Kidney epithelial cell (primary cell): ENCODE measurements at regions not wholly inside any gene's neighbourhood (a gene's known extent, or its start where the extent isn't known, plus 50 kb on each side); places are given as distances from the start of the nearest gene placed in this dataset.
"Not testable (repeated sequence)": the region's sequence is repeated elsewhere in the genome, so short reads cannot be mapped to it uniquely, and the experiment has no call there.

ENCODE experiments used
- DNase-seq: peaks from one replicate; pipeline ENCODE4 v3.0.0-alpha.2; 2010; ENCODE audit warnings: low read depth
- H3K27me3 ChIP-seq: 2 replicates; pipeline ENCODE4 v1.6.0; 2011; ENCODE audit warnings: low read length; ENCODE audit not compliant: control insufficient read depth, insufficient read depth
- H3K36me3 ChIP-seq: 2 replicates; pipeline ENCODE4 v1.5.1; 2011; ENCODE audit warnings: low read length; ENCODE audit not compliant: control insufficient read depth, insufficient read depth
- H3K4me3 ChIP-seq: 2 replicates; pipeline ENCODE4 v1.5.1; 2011; ENCODE audit warnings: low read depth, mild to moderate bottlenecking, control low read depth, low read length
- CTCF ChIP-seq: IDR thresholded peaks from 2 replicates; pipeline ENCODE4 v1.5.1; 2011; ENCODE audit warnings: mild to moderate bottlenecking, moderate library complexity, low read length, control low read depth, inconsistent platforms; ENCODE audit not compliant: insufficient read depth, poor library complexity, severe bottlenecking

DNA sequence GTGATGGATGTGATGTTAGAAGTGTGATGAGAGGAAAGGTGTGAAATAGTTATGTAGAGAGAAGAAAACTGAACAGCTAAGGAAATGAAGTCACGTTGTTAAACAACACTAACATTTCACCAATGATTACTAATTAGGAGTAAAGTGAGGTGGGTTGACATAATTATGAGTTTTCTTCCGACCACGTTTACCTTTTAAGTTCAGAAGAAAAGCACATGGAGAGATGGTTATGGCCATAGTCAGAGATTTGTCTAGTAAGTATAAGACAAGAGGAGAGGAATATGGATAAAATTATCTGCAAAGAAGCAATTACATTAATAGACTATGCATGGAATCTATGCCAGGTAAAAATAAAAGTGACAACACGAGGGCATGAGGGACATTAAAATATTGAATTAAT is 551.3 kb upstream of the TECRL start:
- H3K36me3 ChIP-seq, result no peaks in the 10 kb centered on the region
- no peaks in the 10 kb centered on the region for H3K27me3 ChIP-seq
- no peak for TF ChIP-seq CTCF
- H3K4me3 ChIP-seq, result no peak overlapping the region
- DNase-seq, result no peak

- peak; percentile 51 for DNase-seq
- TF ChIP-seq CTCF, result no peak
- Histone ChIP-seq H3K36me3 (no peaks in the 10 kb centered on the region), H3K27me3 (no peaks in the 10 kb centered on the region), H3K4me3 (no peak overlapping the region)
These were observed 531.4 kb upstream of the TECRL start for GRCh38 chr4:64940698-64941097.

DNA sequence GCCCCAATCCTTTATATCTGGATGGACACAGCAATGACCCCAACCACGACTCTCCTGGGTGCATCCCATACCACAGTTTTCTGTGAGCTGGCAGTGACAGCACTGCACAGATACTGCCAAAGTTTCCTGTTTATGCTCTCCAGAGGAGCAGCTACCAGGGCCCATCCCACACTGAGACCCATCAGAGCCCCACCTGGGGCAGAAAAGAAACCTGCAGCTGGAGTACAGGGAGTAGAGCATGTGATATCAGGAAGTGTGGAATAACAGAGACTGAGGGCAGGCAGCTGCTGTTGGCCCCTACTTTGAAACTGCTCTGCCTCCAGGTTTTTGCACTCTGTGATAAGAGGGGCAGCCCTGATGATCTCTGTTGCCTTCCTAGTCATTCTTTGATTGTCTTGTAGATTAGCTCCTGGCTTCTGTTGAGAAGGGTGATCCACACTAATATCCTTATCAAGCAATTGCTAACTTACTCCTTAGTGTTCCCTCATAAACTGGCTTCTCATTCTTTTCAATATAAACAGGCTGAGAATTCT is 526.3 kb upstream of the TECRL start:
- H3K27me3 ChIP-seq, result no peaks in the 10 kb centered on the region
- no peaks in the 10 kb centered on the region for H3K36me3 ChIP-seq
- TF ChIP-seq CTCF, result no peak
- H3K4me3 ChIP-seq, result no peak overlapping the region
- DNase-seq, result no peak

- no peak for DNase-seq
- no peak for TF ChIP-seq CTCF
- no peak overlapping the region for H3K4me3 ChIP-seq
- H3K27me3 ChIP-seq, result no peaks in the 10 kb centered on the region
- no peaks in the 10 kb centered on the region for H3K36me3 ChIP-seq
These were observed 502.6 kb upstream of the TECRL start for GRCh38 chr4:64911846-64912245.

DNA sequence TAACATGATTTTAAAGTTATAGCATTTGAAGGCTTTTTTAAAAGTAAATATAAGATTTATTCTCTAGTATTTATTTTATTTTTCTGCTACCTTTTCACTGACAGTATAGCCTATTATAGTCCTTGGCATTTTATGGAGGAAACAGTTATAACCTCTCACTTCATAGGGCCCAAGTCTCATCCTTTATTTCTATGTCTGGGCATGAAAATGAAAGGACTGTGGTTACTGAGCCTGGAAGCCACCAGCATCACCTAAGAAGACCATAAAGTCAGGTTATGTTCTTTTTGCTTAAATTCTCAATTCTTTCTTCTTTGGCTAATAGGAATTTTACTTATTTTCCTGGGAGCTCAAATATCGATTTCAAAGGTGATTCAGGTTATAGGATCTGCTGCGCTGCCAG is 494.7 kb upstream of the TECRL start:
- no peak for TF ChIP-seq CTCF
- H3K27me3 ChIP-seq, result no peaks in the 10 kb centered on the region
- no peak overlapping the region for H3K4me3 ChIP-seq
- H3K36me3 ChIP-seq, result no peaks in the 10 kb centered on the region
- no peak for DNase-seq

GRCh38 chr4:64899563-64899962 is 490.3 kb upstream of the TECRL start:
- no peak overlapping the region for H3K4me3 ChIP-seq
- H3K27me3 ChIP-seq, result no peaks in the 10 kb centered on the region
- peak; percentile 12 for DNase-seq
- TF ChIP-seq CTCF, result no peak
- no peaks in the 10 kb centered on the region for H3K36me3 ChIP-seq

- not testable (repeated sequence) for H3K36me3 ChIP-seq, DNase-seq, H3K4me3 ChIP-seq
These were observed 489.8 kb upstream of the TECRL start for GRCh38 chr4:64899030-64899429.

More at GRCh38 chr4:64899030-64899429, 489.8 kb upstream of the TECRL start:
- not testable (repeated sequence) for H3K27me3 ChIP-seq
